ENCODE measurements at regions not wholly inside any gene's neighbourhood (a gene's known extent, or its start where the extent isn't known, plus 50 kb on each side); places are given as distances from the start of the nearest gene placed in this dataset.
A peak's percentile ranks its signal among the peaks of the same experiment; 100 is the strongest.

DNA sequence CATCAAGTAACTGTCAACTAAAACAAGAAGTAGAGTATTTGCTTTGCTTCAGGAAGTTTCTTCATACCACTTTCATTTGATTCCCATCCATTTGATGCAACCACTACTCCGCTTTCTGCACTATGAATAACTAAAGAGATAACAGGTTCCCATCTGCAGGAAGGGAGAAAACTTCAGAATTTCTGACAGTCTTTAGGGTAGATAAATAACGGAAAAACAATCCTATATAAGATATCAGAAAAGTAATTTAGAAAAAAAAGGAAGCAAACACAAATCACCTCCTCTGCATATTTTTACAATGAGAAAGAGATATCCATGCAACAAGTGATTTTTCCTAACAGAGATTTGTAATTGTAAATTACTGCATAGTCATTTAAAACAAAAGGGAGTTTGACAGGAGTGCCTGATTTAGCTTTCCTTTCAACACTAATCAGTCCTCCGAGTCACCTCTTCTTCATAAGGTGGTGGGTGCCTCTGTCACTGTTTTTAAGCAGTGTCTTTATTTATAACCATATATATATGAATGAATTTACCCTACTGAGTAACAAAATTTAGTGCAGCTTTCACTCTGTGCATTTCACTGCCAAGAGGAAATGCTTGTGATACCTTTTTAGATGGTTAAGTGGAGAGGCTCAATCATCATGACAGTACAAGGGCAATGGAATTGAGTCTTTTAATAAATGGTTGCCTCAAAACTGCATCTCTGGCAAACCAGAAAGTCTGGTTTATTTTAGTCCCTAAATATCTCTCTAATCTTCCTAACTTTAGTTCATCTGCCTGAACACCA, 1920.4 kb downstream of the MRPL39 start:
- H3K27me3 Mint-ChIP-seq (ENCODE audit: insufficient read depth, low read depth, poor library complexity), result no peaks in the 10 kb centered on the region
- no peaks in the 10 kb centered on the region for H4K20me1 ChIP-seq (replicated peaks; ENCODE audit: insufficient read depth)

More for the DNA sequence above, 1920.4 kb downstream of the MRPL39 start:
- H3K9me3 Mint-ChIP-seq, result peaks cover 42% of the 10 kb centered on the region; the same call in 2 of the 3 replicates
- Histone ChIP-seq H3F3A (replicated peaks; ENCODE audit: low read depth) (no peaks in the 10 kb centered on the region), H3K79me2 (replicated peaks; ENCODE audit: insufficient read depth) (no peaks in the 10 kb centered on the region), H2AFZ (no peak overlapping the region), H3K9me2 (ENCODE audit: insufficient read depth) (no peaks in the 10 kb centered on the region), H3K27ac (ENCODE audit: low read depth) (no peak overlapping the region), H3K4me1 (ENCODE audit: insufficient read depth) (peaks cover 8% of the 10 kb centered on the region), H3K4me2 (0 out of 2 replicates have a peak overlapping the region, but pooled peaks have one; percentile 16), H3K27me3 (ENCODE audit: insufficient read depth) (no peaks in the 10 kb centered on the region), H3K4me3 (no peak overlapping the region), H3K36me3 (ENCODE audit: insufficient read depth) (no peaks in the 10 kb centered on the region)
- TF ChIP-seq, protein P1, sequence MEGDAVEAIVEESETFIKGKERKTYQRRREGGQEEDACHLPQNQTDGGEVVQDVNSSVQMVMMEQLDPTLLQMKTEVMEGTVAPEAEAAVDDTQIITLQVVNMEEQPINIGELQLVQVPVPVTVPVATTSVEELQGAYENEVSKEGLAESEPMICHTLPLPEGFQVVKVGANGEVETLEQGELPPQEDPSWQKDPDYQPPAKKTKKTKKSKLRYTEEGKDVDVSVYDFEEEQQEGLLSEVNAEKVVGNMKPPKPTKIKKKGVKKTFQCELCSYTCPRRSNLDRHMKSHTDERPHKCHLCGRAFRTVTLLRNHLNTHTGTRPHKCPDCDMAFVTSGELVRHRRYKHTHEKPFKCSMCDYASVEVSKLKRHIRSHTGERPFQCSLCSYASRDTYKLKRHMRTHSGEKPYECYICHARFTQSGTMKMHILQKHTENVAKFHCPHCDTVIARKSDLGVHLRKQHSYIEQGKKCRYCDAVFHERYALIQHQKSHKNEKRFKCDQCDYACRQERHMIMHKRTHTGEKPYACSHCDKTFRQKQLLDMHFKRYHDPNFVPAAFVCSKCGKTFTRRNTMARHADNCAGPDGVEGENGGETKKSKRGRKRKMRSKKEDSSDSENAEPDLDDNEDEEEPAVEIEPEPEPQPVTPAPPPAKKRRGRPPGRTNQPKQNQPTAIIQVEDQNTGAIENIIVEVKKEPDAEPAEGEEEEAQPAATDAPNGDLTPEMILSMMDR (conservative IDR thresholded peaks at IDR 0.05; ENCODE audit: low read depth in 2 of 2), result no peak
- TF ChIP-seq JUNB (IDR thresholded peaks at IDR 0.05; ENCODE audit: unreplicated experiment), result no peak
- no peak for TF ChIP-seq CREB1 (CRISPR knock-in tag; IDR thresholded peaks at IDR 0.05; ENCODE audit: low read depth)
- TF ChIP-seq NANOG (IDR thresholded peaks at IDR 0.05; ENCODE audit: borderline replicate concordance), result no peak
- TF ChIP-seq ZNF331 (CRISPR knock-in tag; IDR thresholded peaks at IDR 0.05; ENCODE audit: low read depth), result no peak
- TF ChIP-seq, protein P2, sequence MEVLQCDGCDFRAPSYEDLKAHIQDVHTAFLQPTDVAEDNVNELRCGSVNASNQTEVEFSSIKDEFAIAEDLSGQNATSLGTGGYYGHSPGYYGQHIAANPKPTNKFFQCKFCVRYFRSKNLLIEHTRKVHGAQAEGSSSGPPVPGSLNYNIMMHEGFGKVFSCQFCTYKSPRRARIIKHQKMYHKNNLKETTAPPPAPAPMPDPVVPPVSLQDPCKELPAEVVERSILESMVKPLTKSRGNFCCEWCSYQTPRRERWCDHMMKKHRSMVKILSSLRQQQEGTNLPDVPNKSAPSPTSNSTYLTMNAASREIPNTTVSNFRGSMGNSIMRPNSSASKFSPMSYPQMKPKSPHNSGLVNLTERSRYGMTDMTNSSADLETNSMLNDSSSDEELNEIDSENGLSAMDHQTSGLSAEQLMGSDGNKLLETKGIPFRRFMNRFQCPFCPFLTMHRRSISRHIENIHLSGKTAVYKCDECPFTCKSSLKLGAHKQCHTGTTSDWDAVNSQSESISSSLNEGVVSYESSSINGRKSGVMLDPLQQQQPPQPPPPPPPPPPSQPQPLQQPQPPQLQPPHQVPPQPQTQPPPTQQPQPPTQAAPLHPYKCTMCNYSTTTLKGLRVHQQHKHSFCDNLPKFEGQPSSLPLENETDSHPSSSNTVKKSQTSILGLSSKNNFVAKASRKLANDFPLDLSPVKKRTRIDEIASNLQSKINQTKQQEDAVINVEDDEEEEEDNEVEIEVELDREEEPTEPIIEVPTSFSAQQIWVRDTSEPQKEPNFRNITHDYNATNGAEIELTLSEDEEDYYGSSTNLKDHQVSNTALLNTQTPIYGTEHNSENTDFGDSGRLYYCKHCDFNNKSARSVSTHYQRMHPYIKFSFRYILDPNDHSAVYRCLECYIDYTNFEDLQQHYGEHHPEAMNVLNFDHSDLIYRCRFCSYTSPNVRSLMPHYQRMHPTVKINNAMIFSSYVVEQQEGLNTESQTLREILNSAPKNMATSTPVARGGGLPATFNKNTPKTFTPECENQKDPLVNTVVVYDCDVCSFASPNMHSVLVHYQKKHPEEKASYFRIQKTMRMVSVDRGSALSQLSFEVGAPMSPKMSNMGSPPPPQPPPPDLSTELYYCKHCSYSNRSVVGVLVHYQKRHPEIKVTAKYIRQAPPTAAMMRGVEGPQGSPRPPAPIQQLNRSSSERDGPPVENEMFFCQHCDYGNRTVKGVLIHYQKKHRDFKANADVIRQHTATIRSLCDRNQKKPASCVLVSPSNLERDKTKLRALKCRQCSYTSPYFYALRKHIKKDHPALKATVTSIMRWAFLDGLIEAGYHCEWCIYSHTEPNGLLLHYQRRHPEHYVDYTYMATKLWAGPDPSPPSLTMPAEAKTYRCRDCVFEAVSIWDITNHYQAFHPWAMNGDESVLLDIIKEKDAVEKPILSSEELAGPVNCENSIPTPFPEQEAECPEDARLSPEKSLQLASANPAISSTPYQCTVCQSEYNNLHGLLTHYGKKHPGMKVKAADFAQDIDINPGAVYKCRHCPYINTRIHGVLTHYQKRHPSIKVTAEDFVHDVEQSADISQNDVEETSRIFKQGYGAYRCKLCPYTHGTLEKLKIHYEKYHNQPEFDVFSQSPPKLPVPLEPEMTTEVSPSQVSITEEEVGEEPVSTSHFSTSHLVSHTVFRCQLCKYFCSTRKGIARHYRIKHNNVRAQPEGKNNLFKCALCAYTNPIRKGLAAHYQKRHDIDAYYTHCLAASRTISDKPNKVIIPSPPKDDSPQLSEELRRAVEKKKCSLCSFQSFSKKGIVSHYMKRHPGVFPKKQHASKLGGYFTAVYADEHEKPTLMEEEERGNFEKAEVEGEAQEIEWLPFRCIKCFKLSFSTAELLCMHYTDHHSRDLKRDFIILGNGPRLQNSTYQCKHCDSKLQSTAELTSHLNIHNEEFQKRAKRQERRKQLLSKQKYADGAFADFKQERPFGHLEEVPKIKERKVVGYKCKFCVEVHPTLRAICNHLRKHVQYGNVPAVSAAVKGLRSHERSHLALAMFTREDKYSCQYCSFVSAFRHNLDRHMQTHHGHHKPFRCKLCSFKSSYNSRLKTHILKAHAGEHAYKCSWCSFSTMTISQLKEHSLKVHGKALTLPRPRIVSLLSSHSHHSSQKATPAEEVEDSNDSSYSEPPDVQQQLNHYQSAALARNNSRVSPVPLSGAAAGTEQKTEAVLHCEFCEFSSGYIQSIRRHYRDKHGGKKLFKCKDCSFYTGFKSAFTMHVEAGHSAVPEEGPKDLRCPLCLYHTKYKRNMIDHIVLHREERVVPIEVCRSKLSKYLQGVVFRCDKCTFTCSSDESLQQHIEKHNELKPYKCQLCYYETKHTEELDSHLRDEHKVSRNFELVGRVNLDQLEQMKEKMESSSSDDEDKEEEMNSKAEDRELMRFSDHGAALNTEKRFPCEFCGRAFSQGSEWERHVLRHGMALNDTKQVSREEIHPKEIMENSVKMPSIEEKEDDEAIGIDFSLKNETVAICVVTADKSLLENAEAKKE (CRISPR knock-in tag; IDR thresholded peaks at IDR 0.05), result no peak
- TF ChIP-seq EZH2 (IDR thresholded peaks at IDR 0.05; ENCODE audit: low read depth, unreplicated experiment), result no peak
- TF ChIP-seq, protein P3, sequence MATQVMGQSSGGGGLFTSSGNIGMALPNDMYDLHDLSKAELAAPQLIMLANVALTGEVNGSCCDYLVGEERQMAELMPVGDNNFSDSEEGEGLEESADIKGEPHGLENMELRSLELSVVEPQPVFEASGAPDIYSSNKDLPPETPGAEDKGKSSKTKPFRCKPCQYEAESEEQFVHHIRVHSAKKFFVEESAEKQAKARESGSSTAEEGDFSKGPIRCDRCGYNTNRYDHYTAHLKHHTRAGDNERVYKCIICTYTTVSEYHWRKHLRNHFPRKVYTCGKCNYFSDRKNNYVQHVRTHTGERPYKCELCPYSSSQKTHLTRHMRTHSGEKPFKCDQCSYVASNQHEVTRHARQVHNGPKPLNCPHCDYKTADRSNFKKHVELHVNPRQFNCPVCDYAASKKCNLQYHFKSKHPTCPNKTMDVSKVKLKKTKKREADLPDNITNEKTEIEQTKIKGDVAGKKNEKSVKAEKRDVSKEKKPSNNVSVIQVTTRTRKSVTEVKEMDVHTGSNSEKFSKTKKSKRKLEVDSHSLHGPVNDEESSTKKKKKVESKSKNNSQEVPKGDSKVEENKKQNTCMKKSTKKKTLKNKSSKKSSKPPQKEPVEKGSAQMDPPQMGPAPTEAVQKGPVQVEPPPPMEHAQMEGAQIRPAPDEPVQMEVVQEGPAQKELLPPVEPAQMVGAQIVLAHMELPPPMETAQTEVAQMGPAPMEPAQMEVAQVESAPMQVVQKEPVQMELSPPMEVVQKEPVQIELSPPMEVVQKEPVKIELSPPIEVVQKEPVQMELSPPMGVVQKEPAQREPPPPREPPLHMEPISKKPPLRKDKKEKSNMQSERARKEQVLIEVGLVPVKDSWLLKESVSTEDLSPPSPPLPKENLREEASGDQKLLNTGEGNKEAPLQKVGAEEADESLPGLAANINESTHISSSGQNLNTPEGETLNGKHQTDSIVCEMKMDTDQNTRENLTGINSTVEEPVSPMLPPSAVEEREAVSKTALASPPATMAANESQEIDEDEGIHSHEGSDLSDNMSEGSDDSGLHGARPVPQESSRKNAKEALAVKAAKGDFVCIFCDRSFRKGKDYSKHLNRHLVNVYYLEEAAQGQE (IDR thresholded peaks at IDR 0.05; ENCODE audit: unreplicated experiment), result no peak
- TF ChIP-seq POLR2AphosphoS5 (IDR thresholded peaks at IDR 0.05; ENCODE audit: low read depth), result no peak
- TF ChIP-seq STAT1 (IDR thresholded peaks at IDR 0.05; ENCODE audit: unreplicated experiment), result no peak
- TF ChIP-seq, protein P4, sequence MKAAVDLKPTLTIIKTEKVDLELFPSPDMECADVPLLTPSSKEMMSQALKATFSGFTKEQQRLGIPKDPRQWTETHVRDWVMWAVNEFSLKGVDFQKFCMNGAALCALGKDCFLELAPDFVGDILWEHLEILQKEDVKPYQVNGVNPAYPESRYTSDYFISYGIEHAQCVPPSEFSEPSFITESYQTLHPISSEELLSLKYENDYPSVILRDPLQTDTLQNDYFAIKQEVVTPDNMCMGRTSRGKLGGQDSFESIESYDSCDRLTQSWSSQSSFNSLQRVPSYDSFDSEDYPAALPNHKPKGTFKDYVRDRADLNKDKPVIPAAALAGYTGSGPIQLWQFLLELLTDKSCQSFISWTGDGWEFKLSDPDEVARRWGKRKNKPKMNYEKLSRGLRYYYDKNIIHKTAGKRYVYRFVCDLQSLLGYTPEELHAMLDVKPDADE (IDR thresholded peaks at IDR 0.05), result no peak
- TF ChIP-seq ZNF114 (CRISPR knock-in tag; IDR thresholded peaks at IDR 0.05), result no peak
- H3K4me3 Mint-ChIP-seq, result no peak overlapping the region
- peak overlapping the region; percentile 50; the same call in 1 of the 2 replicates for H3K27ac Mint-ChIP-seq
- H3K36me3 Mint-ChIP-seq (ENCODE audit: low read depth), result 0 out of 3 replicates have a peak, but pooled peaks cover 3% of the 10 kb centered on the region
- peaks cover 18% of the 10 kb centered on the region for H3K4me1 Mint-ChIP-seq
- no peak for DNase-seq (ENCODE audit: low spot score)
- no peak for ATAC-seq

Data from GM23338 (cell line).